ENCODE measurements at regions not wholly inside any gene's neighbourhood (a gene's known extent, or its start where the extent isn't known, plus 50 kb on each side); places are given as distances from the start of the nearest gene placed in this dataset.
"Not testable (repeated sequence)": the region's sequence is repeated elsewhere in the genome, so short reads cannot be mapped to it uniquely, and the experiment has no call there.

GRCh38 chr3:27599741-27600140 lies 115.6 kb upstream of the SLC4A7 start:
- not testable (repeated sequence) for TF ChIP-seq CTCF (IDR thresholded peaks at IDR 0.05 in 2 of 3, conservative IDR thresholded peaks at IDR 0.05 in 1 of 3; ENCODE audit: insufficient read depth in 2 of 3, low read depth in 1 of 3, low read length in 3 of 3); ZNF589 (CRISPR knock-in tag; IDR thresholded peaks at IDR 0.05; ENCODE audit: low read depth); POLR2A (conservative IDR thresholded peaks at IDR 0.05); TAF1 (IDR thresholded peaks at IDR 0.05; ENCODE audit: control insufficient read depth, extremely low read depth, insufficient read depth, low read length, severe bottlenecking)
